SK-N-MC (cell line): ENCODE measurements at regions not wholly inside any gene's neighbourhood (a gene's known extent, or its start where the extent isn't known, plus 50 kb on each side); places are given as distances from the start of the nearest gene placed in this dataset.

Experiments
- EZH2 ChIP-seq: fragments of 200-600 bp; sonication (generic); IDR thresholded peaks from one replicate; pipeline ENCODE4 v1.6.1; 2017; ENCODE audit warnings: antibody characterized with exemption
- FOXP2 ChIP-seq: optimal IDR thresholded peaks from 2 replicates; pipeline ENCODE3; 2011; ENCODE audit warnings: mild to moderate bottlenecking, moderate library complexity; ENCODE audit not compliant: insufficient read depth; ENCODE audit errors: extremely low read length, control extremely low read depth
- POLR2AphosphoS5 ChIP-seq: IDR thresholded peaks from 2 replicates; pipeline ENCODE4 v1.6.1; 2012; ENCODE audit warnings: mild to moderate bottlenecking, low read depth, low read length, borderline replicate concordance

- TF ChIP-seq POLR2AphosphoS5 (no peak), EZH2 (no peak), FOXP2 (no peak)
Measured at GRCh38 chr6:121858310-121858709, 422.9 kb downstream of the GJA1 start.
